ENCODE measurements at regions not wholly inside any gene's neighbourhood (a gene's known extent, or its start where the extent isn't known, plus 50 kb on each side); places are given as distances from the start of the nearest gene placed in this dataset.

DNA sequence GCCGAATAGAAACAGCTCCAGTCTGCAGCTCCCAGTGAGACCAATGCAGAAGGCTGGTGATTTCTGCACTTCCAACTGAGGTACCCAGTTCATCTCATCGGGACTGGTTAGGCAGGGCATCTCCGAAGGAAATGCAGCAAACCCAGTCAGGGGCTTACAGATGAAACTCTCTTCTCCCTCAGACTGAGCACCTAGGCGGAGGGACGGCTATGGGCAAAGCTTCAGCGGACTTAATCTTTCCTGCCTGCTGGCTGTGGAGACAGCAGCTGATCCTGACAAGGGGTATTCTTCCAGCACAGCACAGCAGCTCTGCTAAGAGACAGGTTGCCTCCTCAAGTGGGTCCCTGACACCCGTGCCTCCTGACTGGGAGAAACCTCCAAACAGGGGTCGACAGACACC is 330.9 kb downstream of the DNAH5 start:
- DNase-seq (ENCODE audit: low spot score): no peak
- TF ChIP-seq, protein P1, sequence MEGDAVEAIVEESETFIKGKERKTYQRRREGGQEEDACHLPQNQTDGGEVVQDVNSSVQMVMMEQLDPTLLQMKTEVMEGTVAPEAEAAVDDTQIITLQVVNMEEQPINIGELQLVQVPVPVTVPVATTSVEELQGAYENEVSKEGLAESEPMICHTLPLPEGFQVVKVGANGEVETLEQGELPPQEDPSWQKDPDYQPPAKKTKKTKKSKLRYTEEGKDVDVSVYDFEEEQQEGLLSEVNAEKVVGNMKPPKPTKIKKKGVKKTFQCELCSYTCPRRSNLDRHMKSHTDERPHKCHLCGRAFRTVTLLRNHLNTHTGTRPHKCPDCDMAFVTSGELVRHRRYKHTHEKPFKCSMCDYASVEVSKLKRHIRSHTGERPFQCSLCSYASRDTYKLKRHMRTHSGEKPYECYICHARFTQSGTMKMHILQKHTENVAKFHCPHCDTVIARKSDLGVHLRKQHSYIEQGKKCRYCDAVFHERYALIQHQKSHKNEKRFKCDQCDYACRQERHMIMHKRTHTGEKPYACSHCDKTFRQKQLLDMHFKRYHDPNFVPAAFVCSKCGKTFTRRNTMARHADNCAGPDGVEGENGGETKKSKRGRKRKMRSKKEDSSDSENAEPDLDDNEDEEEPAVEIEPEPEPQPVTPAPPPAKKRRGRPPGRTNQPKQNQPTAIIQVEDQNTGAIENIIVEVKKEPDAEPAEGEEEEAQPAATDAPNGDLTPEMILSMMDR (IDR thresholded peaks at IDR 0.05; ENCODE audit: borderline replicate concordance, control extremely low read depth, extremely low read depth, insufficient read depth, missing control alignments): no peak
- in situ Hi-C loops (cut with MboI; ENCODE audit: low sequenced_read_pairs, unreplicated experiment): no loop called here

DNA sequence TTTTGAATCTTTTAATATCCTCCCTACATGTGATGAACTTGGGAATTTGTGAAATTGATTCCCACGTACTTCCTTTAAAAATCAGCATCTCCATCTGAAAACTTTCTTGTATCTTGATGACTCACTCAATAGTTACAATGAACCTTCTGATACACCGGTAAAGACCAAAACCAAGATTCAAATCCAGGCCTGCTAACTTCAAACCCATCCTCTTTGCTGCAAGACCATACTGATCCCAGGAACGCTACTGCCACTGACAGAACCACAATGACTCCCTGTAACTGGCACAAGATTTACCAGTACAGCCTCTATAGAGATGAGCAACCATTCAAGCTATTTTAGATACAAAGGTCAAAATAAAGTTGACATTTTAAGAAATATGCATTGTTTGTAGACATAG is 332.9 kb downstream of the DNAH5 start:
- TF ChIP-seq, protein P1 (IDR thresholded peaks at IDR 0.05; ENCODE audit: borderline replicate concordance, control extremely low read depth, extremely low read depth, insufficient read depth, missing control alignments): no peak
- in situ Hi-C loops (cut with MboI; ENCODE audit: low sequenced_read_pairs, unreplicated experiment): no loop called here
- DNase-seq (ENCODE audit: low spot score): no peak

DNA sequence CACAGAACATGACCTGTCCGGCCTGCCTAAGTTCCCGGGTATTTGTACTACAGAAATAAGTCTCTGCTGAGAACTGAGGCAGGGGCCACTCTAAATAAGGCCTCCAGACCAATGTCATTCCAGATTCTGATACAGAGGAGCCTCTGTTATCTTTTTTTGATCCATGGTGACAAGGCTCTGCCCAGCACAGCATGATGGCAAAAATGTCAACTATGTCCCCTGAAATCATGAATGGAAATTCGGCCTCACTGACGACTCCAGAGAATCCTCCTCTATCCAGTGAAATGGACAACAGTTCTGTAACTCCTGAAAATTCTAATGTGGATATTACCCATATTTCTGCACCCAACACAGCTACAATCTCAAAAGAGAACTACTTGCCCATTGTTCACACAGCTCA is 335.0 kb downstream of the DNAH5 start:
- in situ Hi-C loops (cut with MboI; ENCODE audit: low sequenced_read_pairs, unreplicated experiment): no loop called here
- TF ChIP-seq, protein P1 (IDR thresholded peaks at IDR 0.05; ENCODE audit: borderline replicate concordance, control extremely low read depth, extremely low read depth, insufficient read depth, missing control alignments): no peak
- no peak for DNase-seq (ENCODE audit: low spot score)

DNA sequence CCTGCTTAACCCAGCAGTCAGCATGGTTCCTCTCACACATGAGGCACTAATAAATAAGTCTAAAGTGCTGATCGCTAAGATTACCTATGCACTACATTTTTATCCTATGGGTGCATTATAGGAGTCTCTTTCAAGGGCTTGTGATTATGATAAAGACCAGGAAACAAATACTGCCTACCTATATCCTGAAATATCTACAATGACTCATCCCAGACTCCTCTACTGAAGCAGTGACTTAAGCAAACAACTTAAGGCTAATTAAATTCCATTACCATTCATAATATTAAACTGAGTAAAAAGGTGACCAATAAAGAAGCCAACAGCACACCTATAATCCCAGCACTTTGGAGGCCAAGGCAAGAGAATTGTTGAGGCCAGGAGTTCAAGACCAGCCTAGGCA is 338.4 kb downstream of the DNAH5 start:
- TF ChIP-seq, protein P1 (IDR thresholded peaks at IDR 0.05; ENCODE audit: borderline replicate concordance, control extremely low read depth, extremely low read depth, insufficient read depth, missing control alignments): no peak
- no peak for DNase-seq (ENCODE audit: low spot score)
- in situ Hi-C loops (cut with MboI; ENCODE audit: low sequenced_read_pairs, unreplicated experiment): no loop called here

DNA sequence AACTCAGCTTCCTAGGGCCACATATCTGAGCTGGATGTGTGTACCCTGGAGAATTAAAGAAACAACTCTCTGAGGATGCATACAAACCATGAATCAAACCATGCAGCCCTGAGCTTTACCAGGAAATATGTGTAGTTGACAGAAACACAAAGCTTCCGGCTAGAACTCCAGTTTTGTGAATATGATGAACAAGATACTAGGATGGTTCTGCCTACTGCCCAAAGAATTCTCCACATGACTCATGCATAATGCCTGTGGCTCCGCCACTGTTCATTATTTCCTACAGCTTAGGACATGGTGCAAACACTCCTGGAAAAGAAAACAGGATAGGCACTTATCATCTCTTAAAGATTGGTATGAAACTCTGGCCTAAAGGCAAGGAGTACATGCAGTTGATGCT is 343.4 kb downstream of the DNAH5 start:
- TF ChIP-seq, protein P1 (IDR thresholded peaks at IDR 0.05; ENCODE audit: borderline replicate concordance, control extremely low read depth, extremely low read depth, insufficient read depth, missing control alignments): no peak
- in situ Hi-C loops (cut with MboI; ENCODE audit: low sequenced_read_pairs, unreplicated experiment): no loop called here

DNA sequence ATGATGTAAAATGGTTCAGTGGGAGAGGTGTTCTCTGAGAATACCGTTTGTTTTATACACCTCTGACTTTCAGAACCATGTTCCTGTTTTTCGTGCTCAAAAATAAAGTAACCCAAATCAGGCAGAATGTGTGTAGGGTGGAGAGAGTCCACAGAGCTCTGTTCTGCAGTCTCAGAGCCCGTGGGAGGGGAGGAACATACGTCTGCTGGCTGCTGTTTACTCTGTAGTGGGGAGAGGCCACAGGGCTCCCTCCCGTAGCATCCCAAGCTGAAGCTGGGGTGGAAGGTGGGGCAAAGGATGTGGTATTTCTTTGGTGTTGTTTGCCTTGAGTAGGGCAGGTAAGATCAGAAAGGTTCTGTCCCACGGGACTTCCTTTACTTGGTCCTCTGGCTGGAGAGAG is 348.5 kb downstream of the DNAH5 start:
- TF ChIP-seq, protein P1 (IDR thresholded peaks at IDR 0.05; ENCODE audit: borderline replicate concordance, control extremely low read depth, extremely low read depth, insufficient read depth, missing control alignments): no peak
- in situ Hi-C loops (cut with MboI; ENCODE audit: low sequenced_read_pairs, unreplicated experiment): no loop called here
- no peak for DNase-seq (ENCODE audit: low spot score)

More for the DNA sequence above, 343.4 kb downstream of the DNAH5 start:
- no peak for DNase-seq (ENCODE audit: low spot score)

DNA sequence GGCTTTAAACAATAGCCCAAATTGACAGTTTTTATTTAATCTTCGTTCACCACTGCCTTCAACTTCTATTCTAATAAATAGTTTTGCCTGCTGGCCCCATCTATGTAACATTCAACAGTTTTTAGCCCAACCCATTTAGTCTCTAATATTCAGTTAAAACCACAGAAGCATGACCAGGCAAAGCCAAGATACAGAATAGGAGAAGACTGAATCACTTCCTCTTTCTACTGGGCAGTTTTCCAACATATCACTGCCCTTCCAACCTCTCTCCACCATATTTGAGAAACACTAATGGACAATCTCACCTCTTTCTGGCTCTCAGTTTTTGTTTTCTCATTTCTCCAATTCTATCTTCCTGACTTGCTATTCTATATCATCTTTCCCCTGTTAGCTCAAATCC is 352.9 kb downstream of the DNAH5 start:
- no peak for DNase-seq (ENCODE audit: low spot score)
- in situ Hi-C loops (cut with MboI; ENCODE audit: low sequenced_read_pairs, unreplicated experiment): no loop called here
- TF ChIP-seq, protein P1 (IDR thresholded peaks at IDR 0.05; ENCODE audit: borderline replicate concordance, control extremely low read depth, extremely low read depth, insufficient read depth, missing control alignments): no peak

All from GM13976 (cell line).